Mesendoderm (in vitro differentiated cells): ENCODE measurements at regions not wholly inside any gene's neighbourhood (a gene's known extent, or its start where the extent isn't known, plus 50 kb on each side); places are given as distances from the start of the nearest gene placed in this dataset.

Experiments used
- DNase-seq: peaks from one replicate; pipeline ENCODE4 v3.0.0; 2013
- H2AK5ac ChIP-seq: 2 replicates; pipeline ENCODE4 v1.6.1; 2013; ENCODE audit warnings: low read length, inconsistent platforms
- H2BK120ac ChIP-seq: 2 replicates; pipeline ENCODE4 v1.6.1; 2013; ENCODE audit warnings: low read depth, mild to moderate bottlenecking, low read length, moderate library complexity, mixed read lengths
- H2BK15ac ChIP-seq: replicated peaks from 2 replicates; pipeline ENCODE4 v1.6.1; 2013; ENCODE audit warnings: low read depth, mild to moderate bottlenecking, moderate library complexity
- H2BK5ac ChIP-seq: 2 replicates; pipeline ENCODE4 v1.6.1; 2013; ENCODE audit warnings: low read length, inconsistent platforms
- H3K18ac ChIP-seq: 2 replicates; pipeline ENCODE4 v1.6.1; 2013; ENCODE audit warnings: mild to moderate bottlenecking, low read length, mixed read lengths
- H3K23ac ChIP-seq: one replicate; pipeline ENCODE4 v1.6.1; 2013; ENCODE audit warnings: low read length
- H3K27ac ChIP-seq: 2 replicates; pipeline ENCODE4 v1.5.1; 2013; ENCODE audit warnings: low read depth, mild to moderate bottlenecking, inconsistent platforms, low read length, moderate library complexity
- H3K27me3 ChIP-seq: 2 replicates; pipeline ENCODE4 v1.6.1; 2013; ENCODE audit warnings: low read length, control low read depth, mild to moderate bottlenecking, inconsistent platforms; ENCODE audit not compliant: insufficient read depth, poor library complexity
- H3K36me3 ChIP-seq: 2 replicates; pipeline ENCODE4 v1.6.1; 2013; ENCODE audit warnings: low read length, inconsistent platforms; ENCODE audit not compliant: control insufficient read depth, insufficient read depth
- H3K4ac ChIP-seq: one replicate; pipeline ENCODE4 v1.6.1; 2013; ENCODE audit warnings: low read depth, mild to moderate bottlenecking, low read length, moderate library complexity
- H3K4me1 ChIP-seq: 2 replicates; pipeline ENCODE4 v1.6.1; 2013; ENCODE audit warnings: low read depth, low read length, inconsistent platforms; ENCODE audit not compliant: control insufficient read depth
- H3K4me2 ChIP-seq: 2 replicates; pipeline ENCODE4 v1.6.1; 2013; ENCODE audit warnings: low read length
- H3K4me3 ChIP-seq: 2 replicates; pipeline ENCODE4 v1.5.1; 2013; ENCODE audit warnings: mild to moderate bottlenecking, low read length
- H3K56ac ChIP-seq: one replicate; pipeline ENCODE4 v1.6.1; 2013; ENCODE audit warnings: low read length
- H3K79me1 ChIP-seq: 2 replicates; pipeline ENCODE4 v1.6.1; 2013; ENCODE audit warnings: low read length, inconsistent platforms
- H3K79me2 ChIP-seq: 2 replicates; pipeline ENCODE4 v1.6.1; 2013; ENCODE audit warnings: mild to moderate bottlenecking, low read length; ENCODE audit not compliant: control insufficient read depth, insufficient read depth
- H3K9ac ChIP-seq: 2 replicates; pipeline ENCODE4 v1.6.1; 2013; ENCODE audit warnings: low read length, inconsistent platforms
- H4K5ac ChIP-seq: one replicate; pipeline ENCODE4 v1.6.1; 2013; ENCODE audit warnings: low read length
- H4K8ac ChIP-seq: one replicate; pipeline ENCODE4 v1.6.1; 2013; ENCODE audit warnings: low read depth, mild to moderate bottlenecking, control low read depth, low read length, moderate library complexity
- WGBS: extraction: QIAGEN DNeasy Blood & Tissue Kit; methylation state at CpG from one replicate; pipeline ENCODE4 v1.1.7; 2013; ENCODE audit warnings: low lambda C conversion rate, missing lambda C conversion rate; ENCODE audit not compliant: insufficient coverage; ENCODE audit errors: extremely low coverage; 5-methylcytosine and 5-hydroxymethylcytosine counted together

- Histone ChIP-seq H3K9ac (no peak overlapping the region), H3K23ac (no peak overlapping the region), H2BK15ac (no peak overlapping the region), H2BK120ac (no peak overlapping the region), H4K5ac (no peak overlapping the region), H3K56ac (no peak overlapping the region), H3K4me2 (no peak overlapping the region), H4K8ac (no peak overlapping the region), H3K36me3 (no peaks in the 10 kb centered on the region), H2BK5ac (no peak overlapping the region), H3K27me3 (no peaks in the 10 kb centered on the region), H3K4me3 (no peak overlapping the region), H3K79me1 (no peaks in the 10 kb centered on the region), H3K18ac (no peak overlapping the region), H3K27ac (no peak overlapping the region), H3K79me2 (no peaks in the 10 kb centered on the region), H2AK5ac (no peak overlapping the region), H3K4ac (no peak overlapping the region), H3K4me1 (no peaks in the 10 kb centered on the region)
- WGBS: no CpG with 5 or more reads among the region's 5 CpGs
- DNase-seq: no peak
Observed at GRCh38 chr9:14396171-14396570, 82.2 kb upstream of the NFIB start.

GRCh38 chr9:14395317-14396082 is 81.6 kb upstream of the NFIB start:
- H2BK120ac ChIP-seq: no peak overlapping the region
- no peak overlapping the region for H3K4me2 ChIP-seq
- H3K27me3 ChIP-seq: no peaks in the 10 kb centered on the region
- no peak overlapping the region for H3K18ac ChIP-seq
- no peak overlapping the region for H3K27ac ChIP-seq
- no peak overlapping the region for H4K5ac ChIP-seq
- no peaks in the 10 kb centered on the region for H3K79me2 ChIP-seq
- WGBS: 100% methylated on average over 2 of the region's 11 CpGs
- H3K23ac ChIP-seq: no peak overlapping the region
- no peaks in the 10 kb centered on the region for H3K79me1 ChIP-seq
- H3K36me3 ChIP-seq: no peaks in the 10 kb centered on the region
- no peak overlapping the region for H3K9ac ChIP-seq
- H3K4ac ChIP-seq: no peak overlapping the region
- DNase-seq: no peak
- H3K4me1 ChIP-seq: no peaks in the 10 kb centered on the region
- no peak overlapping the region for H3K4me3 ChIP-seq
- H2BK15ac ChIP-seq: no peak overlapping the region
- H2BK5ac ChIP-seq: no peak overlapping the region
- H3K56ac ChIP-seq: no peak overlapping the region
- H4K8ac ChIP-seq: no peak overlapping the region
- no peak overlapping the region for H2AK5ac ChIP-seq

GRCh38 chr9:14393418-14393817 is 79.5 kb upstream of the NFIB start:
- Histone ChIP-seq H3K4me1 (no peaks in the 10 kb centered on the region), H3K9ac (no peak overlapping the region), H3K27me3 (no peaks in the 10 kb centered on the region), H3K4ac (no peak overlapping the region), H3K27ac (no peak overlapping the region), H2BK5ac (no peak overlapping the region), H2BK120ac (no peak overlapping the region), H3K23ac (no peak overlapping the region), H3K79me1 (no peaks in the 10 kb centered on the region), H3K36me3 (no peaks in the 10 kb centered on the region), H3K4me3 (no peak overlapping the region), H2BK15ac (no peak overlapping the region), H3K18ac (no peak overlapping the region), H2AK5ac (no peak overlapping the region), H3K56ac (no peak overlapping the region), H3K79me2 (no peaks in the 10 kb centered on the region), H3K4me2 (no peak overlapping the region), H4K5ac (no peak overlapping the region), H4K8ac (no peak overlapping the region)
- no CpG with 5 or more reads among the region's 2 CpGs for WGBS
- DNase-seq: no peak

GRCh38 chr9:14391620-14392019 is 77.7 kb upstream of the NFIB start:
- Histone ChIP-seq H2BK120ac (no peak overlapping the region), H2BK5ac (no peak overlapping the region), H4K5ac (no peak overlapping the region), H3K9ac (no peak overlapping the region), H3K79me2 (no peaks in the 10 kb centered on the region), H4K8ac (no peak overlapping the region), H3K4me2 (no peak overlapping the region), H3K79me1 (no peaks in the 10 kb centered on the region), H3K36me3 (no peaks in the 10 kb centered on the region), H3K18ac (no peak overlapping the region), H3K4ac (no peak overlapping the region), H3K4me3 (no peak overlapping the region), H3K56ac (no peak overlapping the region), H3K27me3 (no peaks in the 10 kb centered on the region), H3K4me1 (no peaks in the 10 kb centered on the region), H3K23ac (no peak overlapping the region), H2AK5ac (no peak overlapping the region), H3K27ac (no peak overlapping the region), H2BK15ac (no peak overlapping the region)
- WGBS: no CpG with 5 or more reads among the region's 3 CpGs
- DNase-seq: no peak

- Histone ChIP-seq H3K36me3 (no peaks in the 10 kb centered on the region), H2AK5ac (no peak overlapping the region), H3K79me1 (no peaks in the 10 kb centered on the region), H3K4ac (no peak overlapping the region), H3K9ac (no peak overlapping the region), H3K4me3 (no peak overlapping the region), H3K4me2 (no peak overlapping the region), H2BK120ac (no peak overlapping the region), H2BK5ac (no peak overlapping the region), H4K8ac (no peak overlapping the region), H3K56ac (no peak overlapping the region), H3K27ac (no peak overlapping the region), H2BK15ac (no peak overlapping the region), H3K4me1 (no peaks in the 10 kb centered on the region), H3K23ac (no peak overlapping the region), H3K18ac (no peak overlapping the region), H3K79me2 (no peaks in the 10 kb centered on the region), H3K27me3 (peaks cover 2% of the 10 kb centered on the region), H4K5ac (no peak overlapping the region)
- DNase-seq: no peak
- WGBS: no CpG with 5 or more reads among the region's 2 CpGs
Observed at GRCh38 chr9:14389657-14390056, 75.7 kb upstream of the NFIB start.

- Histone ChIP-seq H3K4me1 (no peaks in the 10 kb centered on the region), H3K36me3 (no peaks in the 10 kb centered on the region), H3K56ac (no peak overlapping the region), H4K8ac (no peak overlapping the region), H3K4me2 (no peak overlapping the region), H3K4me3 (no peak overlapping the region), H3K79me2 (no peaks in the 10 kb centered on the region), H3K27me3 (peaks cover 2% of the 10 kb centered on the region), H2BK120ac (no peak overlapping the region), H3K18ac (no peak overlapping the region), H3K27ac (no peak overlapping the region), H3K79me1 (no peaks in the 10 kb centered on the region), H4K5ac (no peak overlapping the region), H2AK5ac (no peak overlapping the region), H2BK15ac (no peak overlapping the region), H2BK5ac (no peak overlapping the region), H3K23ac (no peak overlapping the region), H3K4ac (no peak overlapping the region), H3K9ac (no peak overlapping the region)
- no CpG with 5 or more reads among the region's 1 CpG for WGBS
- DNase-seq: no peak
Observed at GRCh38 chr9:14389146-14389545, 75.2 kb upstream of the NFIB start.
